Large intestine (tissue), 3 donors: ENCODE measurements at regions not wholly inside any gene's neighbourhood (a gene's known extent, or its start where the extent isn't known, plus 50 kb on each side); places are given as distances from the start of the nearest gene placed in this dataset.
"Not testable (repeated sequence)": the region's sequence is repeated elsewhere in the genome, so short reads cannot be mapped to it uniquely, and the experiment has no call there.

Experiments
- DNase-seq, 2 donors: peaks; one replicate each; pipeline versions ENCODE4 v3.0.0 to v3.0.0-alpha.2; 2013
- H3K27ac ChIP-seq: one replicate; pipeline ENCODE4 v1.5.1; 2013; ENCODE audit warnings: low read length
- H3K27me3 ChIP-seq: 2 replicates; pipeline ENCODE4 v1.6.1; 2013; ENCODE audit warnings: low read length; ENCODE audit not compliant: control insufficient read depth, insufficient read depth
- H3K36me3 ChIP-seq: 2 replicates; pipeline ENCODE4 v1.6.1; 2013; ENCODE audit warnings: low read length; ENCODE audit not compliant: control insufficient read depth, insufficient read depth
- H3K4me1 ChIP-seq: one replicate; pipeline ENCODE4 v1.6.1; 2013; ENCODE audit warnings: low read length; ENCODE audit not compliant: control insufficient read depth, insufficient read depth
- H3K4me3 ChIP-seq: one replicate; pipeline ENCODE4 v1.5.1; 2013; ENCODE audit warnings: low read length
- H3K9me3 ChIP-seq: one replicate; pipeline ENCODE4 v1.6.1; 2013; ENCODE audit warnings: mild to moderate bottlenecking, low read depth, low read length, moderate library complexity; ENCODE audit not compliant: control insufficient read depth
- WGBS: methylation state at CpG from one replicate; pipeline ENCODE4 v1.1.5; 2013; ENCODE audit warnings: low lambda C conversion rate; ENCODE audit not compliant: insufficient coverage; 5-methylcytosine and 5-hydroxymethylcytosine counted together

- WGBS: no CpG with 5 or more reads among the region's 2 CpGs
- Histone ChIP-seq H3K27ac (no peak overlapping the region), H3K4me3 (no peak overlapping the region), H3K4me1 (no peaks in the 10 kb centered on the region), H3K36me3 (no peaks in the 10 kb centered on the region), H3K9me3 (no peaks in the 10 kb centered on the region), H3K27me3 (no peaks in the 10 kb centered on the region)
- no peak for DNase-seq
Measured at GRCh38 chr5:43837091-43837490, 234.1 kb downstream of the NNT start.

GRCh38 chr5:43833961-43834360 is 231.0 kb downstream of the NNT start:
- no peaks in the 10 kb centered on the region for H3K27me3 ChIP-seq
- 80% methylated on average over 1 of the region's 1 CpG for WGBS
- H3K4me1 ChIP-seq: no peaks in the 10 kb centered on the region
- no peak overlapping the region for H3K4me3 ChIP-seq
- DNase-seq: no peak
- no peak overlapping the region for H3K27ac ChIP-seq
- no peaks in the 10 kb centered on the region for H3K36me3 ChIP-seq
- H3K9me3 ChIP-seq: no peaks in the 10 kb centered on the region

- peaks cover 11% of the 10 kb centered on the region for H3K9me3 ChIP-seq
- WGBS: no CpG with 5 or more reads among the region's 26 CpGs
- H3K4me3 ChIP-seq, H3K27ac ChIP-seq, H3K27me3 ChIP-seq, H3K36me3 ChIP-seq, H3K4me1 ChIP-seq, DNase-seq: not testable (repeated sequence)
Measured at GRCh38 chr5:43824325-43824964, 221.5 kb downstream of the NNT start.

DNA sequence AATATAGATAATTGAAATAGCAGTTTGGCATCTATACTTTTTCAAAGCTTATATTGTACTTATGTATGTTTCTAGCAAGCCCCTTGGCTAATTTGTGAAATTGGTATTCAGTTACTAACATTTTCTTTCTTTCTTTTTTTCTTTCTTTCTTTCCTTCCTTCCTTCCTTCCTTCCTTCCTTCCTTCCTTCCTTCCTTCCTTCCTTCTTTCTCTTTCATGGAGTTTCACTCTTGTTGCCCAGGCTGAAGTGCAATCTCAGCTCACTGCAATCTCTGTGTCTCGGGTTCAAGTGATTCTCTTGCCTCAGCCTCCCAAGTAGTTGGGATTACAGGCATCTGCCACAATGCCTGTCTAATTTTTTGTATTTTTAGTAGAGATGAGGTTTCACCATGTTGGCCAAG is 215.4 kb downstream of the NNT start:
- no CpG with 5 or more reads among the region's 1 CpG for WGBS
- H3K4me1 ChIP-seq, DNase-seq, H3K36me3 ChIP-seq, H3K27ac ChIP-seq, H3K9me3 ChIP-seq, H3K27me3 ChIP-seq, H3K4me3 ChIP-seq: not testable (repeated sequence)

DNA sequence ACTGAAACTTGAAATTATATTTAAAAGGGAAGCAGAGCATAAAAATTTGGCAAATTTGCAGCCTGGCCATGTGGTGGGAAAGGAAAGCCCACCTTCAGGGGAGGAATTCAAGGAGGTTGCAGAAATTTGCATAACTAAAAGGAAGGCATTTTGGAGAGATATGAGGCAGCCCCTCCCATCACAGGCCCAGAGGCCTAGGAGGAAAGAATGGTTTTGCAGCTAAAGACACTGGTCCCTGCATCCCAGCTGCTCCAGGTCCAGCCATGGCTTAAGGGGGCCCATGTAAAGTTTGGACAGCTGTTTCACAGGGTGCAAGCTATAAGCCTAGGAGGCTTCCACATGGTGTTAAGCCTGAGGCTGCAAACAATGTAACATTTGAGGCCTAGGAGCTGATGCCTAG is 212.5 kb downstream of the NNT start:
- Histone ChIP-seq H3K27me3 (no peaks in the 10 kb centered on the region), H3K27ac (no peak overlapping the region), H3K9me3 (no peaks in the 10 kb centered on the region), H3K4me3 (no peak overlapping the region), H3K4me1 (no peaks in the 10 kb centered on the region), H3K36me3 (no peaks in the 10 kb centered on the region)
- DNase-seq: no peak

DNA sequence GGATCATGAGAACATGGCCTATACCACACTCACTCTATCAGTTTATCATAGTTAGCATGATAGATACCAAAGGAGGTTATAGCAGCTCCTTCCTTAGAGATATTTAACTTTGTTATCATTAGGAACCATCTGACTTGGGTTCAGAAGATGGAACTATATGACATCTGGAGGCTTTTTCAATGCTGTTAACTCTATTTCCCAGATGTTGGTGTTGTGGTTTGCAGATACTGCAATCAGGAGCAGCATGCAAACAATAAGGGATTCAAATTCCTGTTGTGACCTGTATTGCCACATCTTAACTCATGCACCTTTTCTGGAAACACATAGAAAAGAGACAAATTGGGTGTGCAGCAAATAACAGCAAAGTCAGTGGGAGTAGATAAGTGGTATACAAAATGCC is 201.7 kb downstream of the NNT start:
- Histone ChIP-seq H3K4me3 (no peak overlapping the region), H3K27ac (no peak overlapping the region), H3K4me1 (no peaks in the 10 kb centered on the region), H3K9me3 (no peaks in the 10 kb centered on the region), H3K36me3 (no peaks in the 10 kb centered on the region), H3K27me3 (no peaks in the 10 kb centered on the region)
- DNase-seq: no peak

DNA sequence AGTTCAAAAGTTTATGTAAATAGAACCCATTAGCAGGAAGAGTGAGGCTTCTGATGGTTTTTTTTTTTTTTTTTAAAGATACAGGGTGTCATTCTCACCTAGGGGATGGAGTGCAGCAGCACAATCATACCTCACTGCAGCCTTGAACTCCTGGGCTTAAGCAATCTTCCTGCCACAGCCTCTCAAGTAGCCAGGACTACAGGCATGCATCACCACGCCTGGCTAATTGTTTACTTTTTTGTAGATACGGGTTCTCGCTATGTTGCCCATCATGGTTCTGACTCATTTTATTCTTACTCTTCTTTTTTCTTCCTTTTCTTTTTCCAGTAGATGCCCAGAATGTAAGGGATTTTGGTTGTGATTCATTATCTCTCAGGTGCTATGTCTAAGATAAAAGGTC is 201.1 kb downstream of the NNT start:
- WGBS: 80% methylated on average over 1 of the region's 3 CpGs

GRCh38 chr5:43802651-43803050 is 199.7 kb downstream of the NNT start:
- WGBS: 88% methylated on average over 3 of the region's 3 CpGs

More for the DNA sequence above, 201.1 kb downstream of the NNT start:
- Histone ChIP-seq H3K27me3 (no peaks in the 10 kb centered on the region), H3K27ac (no peak overlapping the region), H3K9me3 (no peaks in the 10 kb centered on the region), H3K4me3 (no peak overlapping the region), H3K4me1 (no peaks in the 10 kb centered on the region), H3K36me3 (no peaks in the 10 kb centered on the region)
- no peak for DNase-seq

GRCh38 chr5:43802119-43802518 is 199.1 kb downstream of the NNT start:
- Histone ChIP-seq H3K4me1 (no peaks in the 10 kb centered on the region), H3K4me3 (no peak overlapping the region), H3K27me3 (no peaks in the 10 kb centered on the region), H3K27ac (no peak overlapping the region), H3K36me3 (no peaks in the 10 kb centered on the region), H3K9me3 (no peaks in the 10 kb centered on the region)
- no CpG with 5 or more reads among the region's 1 CpG for WGBS
- DNase-seq: no peak

More at GRCh38 chr5:43802651-43803050, 199.7 kb downstream of the NNT start:
- no peak for DNase-seq
- Histone ChIP-seq H3K4me3 (no peak overlapping the region), H3K4me1 (no peaks in the 10 kb centered on the region), H3K36me3 (no peaks in the 10 kb centered on the region), H3K27me3 (no peaks in the 10 kb centered on the region), H3K27ac (no peak overlapping the region), H3K9me3 (no peaks in the 10 kb centered on the region)

- DNase-seq: no peak
- Histone ChIP-seq H3K4me3 (no peak overlapping the region), H3K36me3 (no peaks in the 10 kb centered on the region)
Measured at GRCh38 chr5:43798740-43799139, 195.8 kb downstream of the NNT start.

DNA sequence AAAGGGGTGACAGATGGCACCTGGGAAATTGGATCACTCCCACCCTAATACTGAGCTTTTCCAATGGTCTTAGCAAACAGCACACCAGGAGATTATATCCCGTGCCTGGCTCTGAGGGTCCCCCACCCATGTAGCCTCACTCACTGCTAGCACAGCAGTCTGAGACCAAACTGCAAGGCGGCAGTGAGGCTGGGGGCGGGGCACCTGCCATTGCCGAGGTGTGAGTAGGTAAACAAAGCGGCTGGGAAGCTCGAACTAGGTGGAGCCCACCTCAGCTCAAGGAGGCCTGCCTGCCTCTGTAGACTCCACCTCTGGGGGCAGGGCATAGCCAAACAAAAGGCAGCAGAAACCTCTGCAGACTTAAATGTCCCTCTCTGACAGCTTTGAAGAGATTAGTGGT is 188.9 kb downstream of the NNT start:
- no CpG with 5 or more reads among the region's 6 CpGs for WGBS
- H3K9me3 ChIP-seq, H3K4me1 ChIP-seq, DNase-seq, H3K4me3 ChIP-seq, H3K36me3 ChIP-seq, H3K27me3 ChIP-seq, H3K27ac ChIP-seq: not testable (repeated sequence)

More at GRCh38 chr5:43798740-43799139, 195.8 kb downstream of the NNT start:
- Histone ChIP-seq H3K27ac (no peak overlapping the region), H3K27me3 (no peaks in the 10 kb centered on the region), H3K4me1 (no peaks in the 10 kb centered on the region), H3K9me3 (no peaks in the 10 kb centered on the region)
